ENCODE measurements at regions not wholly inside any gene's neighbourhood (a gene's known extent, or its start where the extent isn't known, plus 50 kb on each side); places are given as distances from the start of the nearest gene placed in this dataset.

GRCh38 chr11:95717314-95717713 is 72.3 kb downstream of the FAM76B start:
- DNase-seq (ENCODE audit: low read depth): no peak

GRCh38 chr11:95716266-95716665 is 73.3 kb downstream of the FAM76B start:
- no peak for DNase-seq (ENCODE audit: low read depth)

- no peak for DNase-seq (ENCODE audit: low read depth)
Measured at GRCh38 chr11:95715777-95716241, 73.8 kb downstream of the FAM76B start.

GRCh38 chr11:95714843-95715776 is 74.5 kb downstream of the FAM76B start:
- no peak for DNase-seq (ENCODE audit: low read depth)

GRCh38 chr11:95713428-95713827 is 76.2 kb downstream of the FAM76B start:
- no peak for DNase-seq (ENCODE audit: low read depth)

- DNase-seq (ENCODE audit: low read depth): no peak
Measured at GRCh38 chr11:95711945-95712221, 77.7 kb downstream of the FAM76B start.

GRCh38 chr11:95711162-95711944 is 78.2 kb downstream of the FAM76B start:
- no peak for DNase-seq (ENCODE audit: low read depth)

GRCh38 chr11:95708681-95709080 is 80.9 kb downstream of the FAM76B start:
- DNase-seq (ENCODE audit: low read depth): no peak

GRCh38 chr11:95706974-95707387 is 82.6 kb downstream of the FAM76B start:
- DNase-seq (ENCODE audit: low read depth): no peak

GRCh38 chr11:95705485-95706124 is 84.0 kb downstream of the FAM76B start:
- DNase-seq (ENCODE audit: low read depth): peak; percentile 70

- no peak for DNase-seq (ENCODE audit: low read depth)
Measured at GRCh38 chr11:95704865-95705264, 84.7 kb downstream of the FAM76B start.

GRCh38 chr11:95703049-95703448 is 86.5 kb downstream of the FAM76B start:
- DNase-seq (ENCODE audit: low read depth): no peak

- DNase-seq (ENCODE audit: low read depth): no peak
Measured at GRCh38 chr11:95702526-95702925, 87.1 kb downstream of the FAM76B start.

- DNase-seq (ENCODE audit: low read depth): no peak
Measured at GRCh38 chr11:95700471-95700817, 89.1 kb downstream of the FAM76B start.

GRCh38 chr11:95699631-95700470 is 89.7 kb downstream of the FAM76B start:
- no peak for DNase-seq (ENCODE audit: low read depth)

GRCh38 chr11:95698676-95699557 is 90.7 kb downstream of the FAM76B start:
- DNase-seq (ENCODE audit: low read depth): no peak

- DNase-seq (ENCODE audit: low read depth): no peak
Measured at GRCh38 chr11:95697614-95698408, 91.8 kb downstream of the FAM76B start.

GRCh38 chr11:95695181-95695580 is 94.4 kb downstream of the FAM76B start:
- DNase-seq (ENCODE audit: low read depth): no peak

- no peak for DNase-seq (ENCODE audit: low read depth)
Measured at GRCh38 chr11:95693298-95693697, 96.3 kb downstream of the FAM76B start.
